Bronchial epithelial cell (primary cell): ENCODE measurements at regions not wholly inside any gene's neighbourhood (a gene's known extent, or its start where the extent isn't known, plus 50 kb on each side); places are given as distances from the start of the nearest gene placed in this dataset.

Experiments used
- DNase-seq: peaks from one replicate; pipeline ENCODE4 v3.0.0-alpha.2; 2010; ENCODE audit warnings: low read depth
- FAIRE-seq: peaks from 2 replicates; lab custom pipeline; 2011; peaks lifted over from hg19 to GRCh38; lab: Jason Lieb, UNC
- H3K27me3 ChIP-seq: 2 replicates; pipeline ENCODE4 v1.5.1; 2011; ENCODE audit warnings: low read length; ENCODE audit not compliant: control insufficient read depth, insufficient read depth
- H3K36me3 ChIP-seq: 2 replicates; pipeline ENCODE4 v1.5.1; 2011; ENCODE audit warnings: low read length; ENCODE audit not compliant: control insufficient read depth, insufficient read depth
- H3K4me3 ChIP-seq: 2 replicates; pipeline ENCODE4 v1.5.1; 2011; ENCODE audit warnings: mild to moderate bottlenecking, low read depth, low read length, control low read depth
- CTCF ChIP-seq: IDR thresholded peaks from 2 replicates; pipeline ENCODE4 v1.5.1; 2011; ENCODE audit warnings: mild to moderate bottlenecking, moderate library complexity, low read length, control low read depth, inconsistent platforms; ENCODE audit not compliant: insufficient read depth, severe bottlenecking

- Histone ChIP-seq H3K36me3 (no peaks in the 10 kb centered on the region), H3K27me3 (no peaks in the 10 kb centered on the region), H3K4me3 (no peak overlapping the region)
- TF ChIP-seq CTCF: no peak
- DNase-seq (no peak), FAIRE-seq (no peak)
These were observed 153.5 kb downstream of the HHIP start for GRCh38 chr4:144799486-144799885.

- DNase-seq (no peak), FAIRE-seq (no peak)
- no peak for TF ChIP-seq CTCF
- Histone ChIP-seq H3K27me3 (no peaks in the 10 kb centered on the region), H3K36me3 (no peaks in the 10 kb centered on the region), H3K4me3 (no peak overlapping the region)
These were observed 155.8 kb downstream of the HHIP start for GRCh38 chr4:144801731-144802130.

GRCh38 chr4:144808034-144808433, 162.1 kb downstream of the HHIP start:
- no peaks in the 10 kb centered on the region for H3K36me3 ChIP-seq
- DNase-seq (no peak), FAIRE-seq (no peak)
- TF ChIP-seq CTCF: no peak
- H3K27me3 ChIP-seq: no peaks in the 10 kb centered on the region
- H3K4me3 ChIP-seq: no peak overlapping the region

- TF ChIP-seq CTCF: no peak
- DNase-seq (no peak), FAIRE-seq (no peak)
- Histone ChIP-seq H3K27me3 (no peaks in the 10 kb centered on the region), H3K36me3 (no peaks in the 10 kb centered on the region), H3K4me3 (no peak overlapping the region)
These were observed 163.2 kb downstream of the HHIP start for GRCh38 chr4:144809056-144809640.

- no peak for FAIRE-seq
- Histone ChIP-seq H3K27me3 (no peaks in the 10 kb centered on the region), H3K4me3 (no peak overlapping the region), H3K36me3 (no peaks in the 10 kb centered on the region)
- DNase-seq: no peak
- no peak for TF ChIP-seq CTCF
These were observed 170.7 kb downstream of the HHIP start for GRCh38 chr4:144816668-144817067.

- Histone ChIP-seq H3K36me3 (no peaks in the 10 kb centered on the region), H3K4me3 (no peak overlapping the region), H3K27me3 (no peaks in the 10 kb centered on the region)
- no peak for TF ChIP-seq CTCF
- DNase-seq (no peak), FAIRE-seq (no peak)
These were observed 171.1 kb downstream of the HHIP start for GRCh38 chr4:144817081-144817480.
